Prostate gland (tissue), 2 donors: ENCODE measurements at regions not wholly inside any gene's neighbourhood (a gene's known extent, or its start where the extent isn't known, plus 50 kb on each side); places are given as distances from the start of the nearest gene placed in this dataset.

Experiments used
- POLR2A ChIP-seq: fragments of 450-650 bp; IDR thresholded peaks from one replicate; pipeline ENCODE4 v1.6.1; 2016; ENCODE audit warnings: antibody characterized with exemption, mild to moderate bottlenecking
- POLR2AphosphoS5 ChIP-seq: sonication (generic); formaldehyde crosslinking; IDR thresholded peaks from one replicate; pipeline ENCODE4 v1.6.1; 2017; ENCODE audit warnings: antibody characterized with exemption
- TF ChIP-seq, protein P1 (sequence below), 4 experiments: fragments of 200-600 bp in 2 of 4; fragments of 450-650 bp in 2 of 4; sonication (generic) in 2 of 4; IDR thresholded peaks; 1 replicate in 3 of 4; 2 replicates in 1 of 4; pipeline ENCODE4 v1.5.1; 2016 to 2019; ENCODE audit warnings: antibody characterized with exemption in 4 of 4, mild to moderate bottlenecking in 2 of 4, moderate library complexity in 2 of 4

DNA sequence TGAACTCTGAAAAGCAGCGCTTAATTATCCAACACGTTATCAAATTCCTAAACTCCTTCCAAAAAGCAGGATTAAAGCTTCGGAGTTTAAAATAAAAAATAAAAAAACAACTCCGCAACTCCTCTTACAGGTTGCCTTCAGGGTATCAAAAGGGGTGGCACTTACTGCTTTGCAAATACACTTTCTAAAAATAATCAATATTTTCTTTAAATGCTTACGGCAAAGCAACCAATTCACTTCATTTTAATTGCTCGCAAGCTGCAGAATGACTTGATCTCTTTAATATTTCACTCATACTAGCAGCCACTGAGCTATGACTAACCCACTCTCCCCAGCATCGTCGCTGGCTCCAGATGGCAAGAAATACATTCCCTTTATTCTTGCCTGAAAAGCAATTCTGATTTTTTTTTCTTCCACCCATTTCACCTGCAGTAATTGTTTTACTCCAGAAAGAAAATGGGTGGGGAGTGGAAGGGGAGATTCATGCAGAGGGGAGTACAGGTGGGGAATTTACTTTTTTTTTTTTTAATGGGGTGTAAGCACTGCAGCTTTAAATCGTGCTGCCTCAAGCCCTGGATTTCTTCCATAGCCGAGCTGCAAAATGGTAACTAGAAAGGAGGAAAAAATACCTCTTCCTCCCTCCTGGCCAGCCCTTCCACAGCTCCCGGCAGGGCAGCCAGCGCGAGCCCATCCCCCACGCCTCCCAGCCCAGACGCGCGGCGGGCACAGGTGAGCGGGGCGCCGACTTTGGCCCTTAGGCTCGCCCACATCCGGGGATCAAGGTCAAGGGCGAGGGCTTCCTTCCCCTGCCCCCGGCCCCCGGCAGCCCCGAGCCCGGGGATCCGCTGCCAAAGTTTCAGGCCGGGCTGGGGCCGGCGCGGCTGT lies 54.2 kb upstream of the FHIP2A start:
- TF ChIP-seq POLR2A (no peak), POLR2AphosphoS5 (no peak)
- TF ChIP-seq, protein P1, sequence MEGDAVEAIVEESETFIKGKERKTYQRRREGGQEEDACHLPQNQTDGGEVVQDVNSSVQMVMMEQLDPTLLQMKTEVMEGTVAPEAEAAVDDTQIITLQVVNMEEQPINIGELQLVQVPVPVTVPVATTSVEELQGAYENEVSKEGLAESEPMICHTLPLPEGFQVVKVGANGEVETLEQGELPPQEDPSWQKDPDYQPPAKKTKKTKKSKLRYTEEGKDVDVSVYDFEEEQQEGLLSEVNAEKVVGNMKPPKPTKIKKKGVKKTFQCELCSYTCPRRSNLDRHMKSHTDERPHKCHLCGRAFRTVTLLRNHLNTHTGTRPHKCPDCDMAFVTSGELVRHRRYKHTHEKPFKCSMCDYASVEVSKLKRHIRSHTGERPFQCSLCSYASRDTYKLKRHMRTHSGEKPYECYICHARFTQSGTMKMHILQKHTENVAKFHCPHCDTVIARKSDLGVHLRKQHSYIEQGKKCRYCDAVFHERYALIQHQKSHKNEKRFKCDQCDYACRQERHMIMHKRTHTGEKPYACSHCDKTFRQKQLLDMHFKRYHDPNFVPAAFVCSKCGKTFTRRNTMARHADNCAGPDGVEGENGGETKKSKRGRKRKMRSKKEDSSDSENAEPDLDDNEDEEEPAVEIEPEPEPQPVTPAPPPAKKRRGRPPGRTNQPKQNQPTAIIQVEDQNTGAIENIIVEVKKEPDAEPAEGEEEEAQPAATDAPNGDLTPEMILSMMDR (IDR thresholded peaks at IDR 0.05), result no peak
